CD14-positive monocyte (primary cell): ENCODE measurements at regions not wholly inside any gene's neighbourhood (a gene's known extent, or its start where the extent isn't known, plus 50 kb on each side); places are given as distances from the start of the nearest gene placed in this dataset.

Experiments
- DNase-seq, 3 donors: peaks; one replicate each; pipeline ENCODE4 v3.0.0-alpha.2; 2011 to 2022
- H2AFZ ChIP-seq: 2 replicates; pipeline ENCODE4 v1.6.0; 2012; ENCODE audit warnings: mild to moderate bottlenecking, low read depth, low read length, inconsistent platforms; ENCODE audit not compliant: insufficient read depth, poor library complexity, severe bottlenecking
- H3K27ac ChIP-seq, 2 donors: 1 replicate in 1 of 2; 2 replicates in 1 of 2; pipeline ENCODE4 v1.5.1; 2012 to 2013; ENCODE audit warnings: low read length in 2 of 2, control low read depth in 1 of 2, inconsistent platforms in 1 of 2, low read depth in 1 of 2, mild to moderate bottlenecking in 1 of 2
- H3K27me3 ChIP-seq, 2 donors: one replicate each; pipeline versions ENCODE4 v1.6.0 to v1.6.1; 2011 to 2013; ENCODE audit warnings: low read length in 2 of 2; ENCODE audit not compliant: control insufficient read depth in 2 of 2, insufficient read depth in 2 of 2
- H3K36me3 ChIP-seq, 2 donors: replicated peaks in 1 of 2; 1 replicate in 1 of 2; 2 replicates in 1 of 2; pipeline versions ENCODE4 v1.5.1 to v1.6.1; 2012 to 2013; ENCODE audit warnings: low read length in 2 of 2, control low read depth in 1 of 2, inconsistent platforms in 1 of 2, mild to moderate bottlenecking in 1 of 2; ENCODE audit not compliant: insufficient read depth in 2 of 2, control insufficient read depth in 1 of 2
- H3K4me1 ChIP-seq, 2 donors: 1 replicate in 1 of 2; 2 replicates in 1 of 2; pipeline versions ENCODE4 v1.5.1 to v1.6.1; 2012 to 2013; ENCODE audit warnings: low read length in 2 of 2, control low read depth in 1 of 2, inconsistent platforms in 1 of 2, mild to moderate bottlenecking in 1 of 2, moderate library complexity in 1 of 2; ENCODE audit not compliant: insufficient read depth in 2 of 2, control insufficient read depth in 1 of 2
- H3K4me2 ChIP-seq: replicated peaks from 2 replicates; pipeline ENCODE3; 2012; ENCODE audit warnings: low read length, moderate library complexity, mild to moderate bottlenecking; ENCODE audit not compliant: poor library complexity, severe bottlenecking; ENCODE audit errors: extremely low read depth
- H3K4me3 ChIP-seq, 3 experiments: fragments of 200-600 bp in 1 of 3; sonication (generic) in 1 of 3; replicated peaks in 1 of 3; 1 replicate in 2 of 3; 2 replicates in 1 of 3; pipeline ENCODE4 v1.5.1; 2011 to 2013; ENCODE audit warnings: low read length in 3 of 3, mild to moderate bottlenecking in 3 of 3, control low read depth in 2 of 3, low read depth in 2 of 3, inconsistent platforms in 1 of 3, moderate library complexity in 1 of 3
- H3K79me2 ChIP-seq: 2 replicates; pipeline ENCODE4 v1.6.0; 2012; ENCODE audit warnings: mild to moderate bottlenecking, control low read depth, inconsistent platforms, low read length, moderate library complexity; ENCODE audit not compliant: insufficient read depth
- H3K9ac ChIP-seq: 2 replicates; pipeline ENCODE4 v1.6.0; 2017; ENCODE audit warnings: low read length, mild to moderate bottlenecking; ENCODE audit not compliant: insufficient read depth, poor library complexity, severe bottlenecking
- H3K9me3 ChIP-seq, 2 donors: replicated peaks in 1 of 2; 1 replicate in 1 of 2; 2 replicates in 1 of 2; pipeline versions ENCODE4 v1.5.1 to v1.6.1; 2012 to 2013; ENCODE audit warnings: low read length in 2 of 2, control low read depth in 1 of 2; ENCODE audit not compliant: control insufficient read depth in 1 of 2, insufficient read depth in 1 of 2
- H4K20me1 ChIP-seq: 2 replicates; pipeline ENCODE4 v1.6.0; 2012; ENCODE audit warnings: mild to moderate bottlenecking, low read length, control low read depth, moderate library complexity; ENCODE audit not compliant: insufficient read depth
- H3K27ac Mint-ChIP-seq, 7 donors: one replicate each; pipeline ENCODE4 v1.8.0; 2020; ENCODE audit warnings: mild to moderate bottlenecking in 7 of 7, mixed read lengths in 7 of 7, moderate library complexity in 6 of 7, inconsistent platforms in 2 of 7
- H3K27me3 Mint-ChIP-seq, 3 donors: one replicate each; pipeline ENCODE4 v1.8.0; 2021 to 2022; ENCODE audit warnings: low read depth in 3 of 3, mild to moderate bottlenecking in 3 of 3, mixed read lengths in 3 of 3, moderate library complexity in 3 of 3, inconsistent platforms in 1 of 3
- H3K36me3 Mint-ChIP-seq, 2 donors: one replicate each; pipeline ENCODE4 v1.8.0; 2020; ENCODE audit warnings: mixed read lengths in 2 of 2, inconsistent platforms in 1 of 2, mild to moderate bottlenecking in 1 of 2
- H3K4me1 Mint-ChIP-seq: one replicate; pipeline ENCODE4 v1.8.0; 2020; ENCODE audit warnings: mild to moderate bottlenecking, mixed read lengths
- H3K4me3 Mint-ChIP-seq, 2 donors: one replicate each; pipeline ENCODE4 v1.8.0; 2020; ENCODE audit warnings: mild to moderate bottlenecking in 2 of 2, mixed read lengths in 2 of 2, moderate library complexity in 1 of 2
- H3K9me3 Mint-ChIP-seq, 7 donors: one replicate each; pipeline ENCODE4 v1.8.0; 2020 to 2022; ENCODE audit warnings: mixed read lengths in 7 of 7, mild to moderate bottlenecking in 6 of 7, moderate library complexity in 6 of 7, inconsistent platforms in 2 of 7
- WGBS: methylation state at CpG from one replicate; pipeline ENCODE4 v1.1.5; 2013; ENCODE audit warnings: missing lambda C conversion rate; ENCODE audit not compliant: insufficient coverage; 5-methylcytosine and 5-hydroxymethylcytosine counted together
- intact Hi-C, 2 donors: fragments of 100-400 bp; cut with micrococcal nuclease; formaldehyde crosslinking; loops; one replicate each; pipeline versions ENCODE4 v1.15.0 to v1.15.1; 2023
- TF ChIP-seq, protein P1 (sequence below): fragments of 200-600 bp; IDR thresholded peaks from one replicate; pipeline ENCODE4 v1.8.0; 2022; ENCODE audit warnings: antibody characterized with exemption, mild to moderate bottlenecking

DNA sequence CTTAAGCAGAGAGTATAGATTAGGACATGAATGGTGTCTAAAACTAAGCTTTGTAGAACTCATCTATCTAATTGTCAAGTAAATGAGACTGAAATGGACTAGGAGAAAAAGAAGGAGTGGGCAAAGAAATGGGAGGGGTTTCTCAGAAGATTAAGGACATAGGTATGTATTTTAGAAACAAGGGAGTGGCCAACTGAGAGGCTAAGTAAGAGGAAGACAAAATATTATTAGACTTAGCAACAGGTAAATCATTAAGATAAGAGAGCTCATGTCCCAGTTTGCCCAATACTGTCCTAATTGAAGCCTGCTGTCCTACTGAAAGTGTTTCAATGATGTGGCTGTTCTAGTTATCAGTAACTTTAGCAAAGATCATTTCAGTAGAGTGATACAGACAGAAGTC is 171.4 kb downstream of the KITLG start:
- Histone ChIP-seq H4K20me1 (no peaks in the 10 kb centered on the region), H3K9ac (no peak overlapping the region), H2AFZ (no peak overlapping the region), H3K27me3 (no peaks in the 10 kb centered on the region), H3K79me2 (no peaks in the 10 kb centered on the region), H3K9me3 (no peaks in the 10 kb centered on the region), H3K36me3 (no peaks in the 10 kb centered on the region), H3K4me3 (no peak overlapping the region), H3K4me2 (no peak overlapping the region), H3K4me1 (no peaks in the 10 kb centered on the region), H3K27ac (no peak overlapping the region)
- TF ChIP-seq, protein P1, sequence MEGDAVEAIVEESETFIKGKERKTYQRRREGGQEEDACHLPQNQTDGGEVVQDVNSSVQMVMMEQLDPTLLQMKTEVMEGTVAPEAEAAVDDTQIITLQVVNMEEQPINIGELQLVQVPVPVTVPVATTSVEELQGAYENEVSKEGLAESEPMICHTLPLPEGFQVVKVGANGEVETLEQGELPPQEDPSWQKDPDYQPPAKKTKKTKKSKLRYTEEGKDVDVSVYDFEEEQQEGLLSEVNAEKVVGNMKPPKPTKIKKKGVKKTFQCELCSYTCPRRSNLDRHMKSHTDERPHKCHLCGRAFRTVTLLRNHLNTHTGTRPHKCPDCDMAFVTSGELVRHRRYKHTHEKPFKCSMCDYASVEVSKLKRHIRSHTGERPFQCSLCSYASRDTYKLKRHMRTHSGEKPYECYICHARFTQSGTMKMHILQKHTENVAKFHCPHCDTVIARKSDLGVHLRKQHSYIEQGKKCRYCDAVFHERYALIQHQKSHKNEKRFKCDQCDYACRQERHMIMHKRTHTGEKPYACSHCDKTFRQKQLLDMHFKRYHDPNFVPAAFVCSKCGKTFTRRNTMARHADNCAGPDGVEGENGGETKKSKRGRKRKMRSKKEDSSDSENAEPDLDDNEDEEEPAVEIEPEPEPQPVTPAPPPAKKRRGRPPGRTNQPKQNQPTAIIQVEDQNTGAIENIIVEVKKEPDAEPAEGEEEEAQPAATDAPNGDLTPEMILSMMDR, result no peak
- Mint-ChIP-seq H3K27ac (no peak overlapping the region), H3K36me3 (no peaks in the 10 kb centered on the region), H3K27me3 (no peaks in the 10 kb centered on the region), H3K4me1 (no peaks in the 10 kb centered on the region), H3K4me3 (no peak overlapping the region), H3K9me3 (no peaks in the 10 kb centered on the region)
- no peak for DNase-seq
- intact Hi-C loops, result no loop called here

DNA sequence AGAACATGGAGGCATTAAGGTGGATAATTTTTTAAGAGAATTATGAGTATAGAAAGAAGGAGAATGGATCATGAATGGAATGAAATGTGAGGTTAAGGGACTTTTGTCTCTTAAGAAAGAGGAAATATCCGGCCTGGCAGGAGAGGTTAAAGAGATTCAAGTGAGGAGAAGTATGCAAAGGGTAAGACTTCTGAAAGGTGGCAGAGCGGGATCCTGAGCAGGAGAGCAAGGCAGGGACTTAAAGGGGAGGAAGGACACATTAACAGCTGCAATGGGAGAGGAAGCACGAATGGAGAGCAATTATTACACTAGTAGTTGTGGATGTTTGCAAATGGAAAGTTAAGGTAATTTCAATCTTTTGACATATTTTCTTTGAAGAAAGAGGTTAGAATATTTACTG is 171.0 kb downstream of the KITLG start:
- TF ChIP-seq, protein P1, result no peak
- Mint-ChIP-seq H3K27ac (no peak overlapping the region), H3K4me3 (no peak overlapping the region), H3K36me3 (no peaks in the 10 kb centered on the region), H3K27me3 (no peaks in the 10 kb centered on the region), H3K9me3 (no peaks in the 10 kb centered on the region), H3K4me1 (no peaks in the 10 kb centered on the region)
- no peak overlapping the region for H3K4me2 ChIP-seq
- no peaks in the 10 kb centered on the region for H3K79me2 ChIP-seq
- no peaks in the 10 kb centered on the region for H3K27me3 ChIP-seq
- H3K4me1 ChIP-seq, result no peaks in the 10 kb centered on the region
- H2AFZ ChIP-seq, result peak overlapping the region; percentile 1
- WGBS, result 86% methylated on average over 3 of the region's 3 CpGs
- H3K9me3 ChIP-seq, result no peaks in the 10 kb centered on the region
- no peak overlapping the region for H3K9ac ChIP-seq
- H4K20me1 ChIP-seq, result no peaks in the 10 kb centered on the region
- no peak for DNase-seq
- intact Hi-C loops, result no loop called here
- H3K4me3 ChIP-seq, result no peak overlapping the region
- no peak overlapping the region for H3K27ac ChIP-seq
- H3K36me3 ChIP-seq, result no peaks in the 10 kb centered on the region
